ENCODE measurements at regions not wholly inside any gene's neighbourhood (a gene's known extent, or its start where the extent isn't known, plus 50 kb on each side); places are given as distances from the start of the nearest gene placed in this dataset.

- Histone ChIP-seq H3K27ac (no peak overlapping the region), H3K4me3 (no peak overlapping the region)
- TF ChIP-seq CTCF (IDR thresholded peaks at IDR 0.05): no peak
- no peak for DNase-seq (ENCODE audit: low spot score)
Measured at GRCh38 chr2:234818937-234819336, 132.9 kb upstream of the SH3BP4 start.

DNA sequence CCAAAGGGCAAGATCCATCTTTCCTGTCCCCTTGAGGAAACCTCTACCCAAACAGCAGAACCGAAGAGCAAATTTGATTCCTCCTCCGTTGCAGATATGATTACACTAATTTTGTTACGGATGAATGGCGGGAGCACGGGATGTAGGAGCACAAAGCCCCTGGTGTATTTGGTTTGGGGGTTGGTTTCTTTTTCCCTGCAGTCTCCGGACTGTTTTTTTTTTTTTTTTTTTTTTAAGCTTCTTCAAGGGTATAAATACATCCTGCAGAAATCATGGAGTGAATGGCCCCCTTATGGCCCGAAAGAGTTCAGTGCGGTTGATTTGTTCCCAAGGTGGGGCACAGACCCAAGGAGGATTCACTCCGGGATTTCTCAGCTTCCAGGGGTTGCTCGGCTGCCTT is 135.3 kb upstream of the SH3BP4 start:
- no peak overlapping the region for H3K27ac ChIP-seq
- no peak for DNase-seq (ENCODE audit: low spot score)
- H3K4me3 ChIP-seq: no peak overlapping the region
- no peak for TF ChIP-seq CTCF (IDR thresholded peaks at IDR 0.05)

GRCh38 chr2:234816056-234816455 is 135.8 kb upstream of the SH3BP4 start:
- Histone ChIP-seq H3K4me3 (no peak overlapping the region), H3K27ac (no peak overlapping the region)
- no peak for TF ChIP-seq CTCF (IDR thresholded peaks at IDR 0.05)
- DNase-seq (ENCODE audit: low spot score): no peak

DNA sequence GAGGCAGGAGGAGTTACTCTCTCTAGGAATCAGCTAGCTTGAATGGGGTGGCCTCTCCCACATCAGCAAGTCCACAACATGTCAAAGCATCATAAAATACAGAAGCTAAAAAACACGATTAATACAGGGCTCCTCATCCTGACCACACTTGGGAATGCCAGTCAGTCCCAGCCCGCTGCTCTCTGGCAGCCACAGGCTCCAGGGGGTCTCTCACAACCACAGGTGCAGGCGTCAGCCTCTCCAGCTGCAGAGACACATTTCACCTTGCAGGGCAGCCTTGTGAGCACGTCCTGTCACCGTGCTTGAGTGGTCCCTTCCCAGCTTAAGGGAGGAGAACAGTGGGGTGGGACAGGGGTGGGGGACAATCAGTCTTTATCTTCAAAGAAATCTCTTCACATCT is 137.4 kb upstream of the SH3BP4 start:
- DNase-seq (ENCODE audit: low spot score): no peak
- Histone ChIP-seq H3K4me3 (no peak overlapping the region), H3K27ac (no peak overlapping the region)
- TF ChIP-seq CTCF (IDR thresholded peaks at IDR 0.05): no peak

DNA sequence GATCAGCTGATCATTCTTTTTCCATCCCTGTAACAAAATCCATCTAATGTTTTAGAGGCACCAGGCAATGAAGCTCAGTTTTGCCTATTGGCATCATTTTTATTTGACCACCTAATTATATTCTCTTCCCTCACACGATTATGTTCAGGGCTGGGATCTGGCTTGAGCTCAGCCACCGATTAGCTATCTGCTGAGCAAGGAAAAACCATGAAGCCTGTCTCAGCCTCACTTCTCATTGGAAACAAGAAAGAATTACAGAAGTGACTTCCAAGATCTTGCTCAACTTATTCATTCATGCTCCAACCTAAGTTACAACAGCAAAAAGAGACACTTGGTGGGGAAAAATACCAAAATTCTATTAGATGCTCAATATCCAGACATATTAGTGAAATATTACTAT is 139.0 kb upstream of the SH3BP4 start:
- Histone ChIP-seq H3K4me3 (no peak overlapping the region), H3K27ac (no peak overlapping the region)
- DNase-seq (ENCODE audit: low spot score): no peak
- no peak for TF ChIP-seq CTCF (IDR thresholded peaks at IDR 0.05)

DNA sequence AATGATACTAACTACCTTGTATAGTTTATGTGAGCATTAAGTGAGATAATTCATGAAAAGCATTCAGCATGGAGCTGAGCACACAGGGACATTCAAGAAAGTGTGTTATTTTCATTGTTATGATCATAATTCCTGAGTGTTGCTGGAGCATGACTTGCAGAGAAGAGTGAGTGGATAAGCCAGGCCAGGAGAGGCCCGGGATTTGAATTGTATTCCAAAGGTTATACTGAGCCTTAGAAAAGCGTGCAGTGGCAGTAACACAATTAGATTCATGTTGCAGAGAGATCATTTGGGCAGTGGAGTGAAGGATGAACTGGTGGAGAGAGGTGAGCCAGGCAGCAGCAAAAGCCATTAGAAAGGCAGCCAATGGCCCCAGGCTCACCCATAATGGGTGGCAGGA is 142.9 kb upstream of the SH3BP4 start:
- no peak for TF ChIP-seq CTCF (IDR thresholded peaks at IDR 0.05)
- no peak for DNase-seq (ENCODE audit: low spot score)
- no peak overlapping the region for H3K4me3 ChIP-seq
- H3K27ac ChIP-seq: no peak overlapping the region

GRCh38 chr2:234806818-234807217 is 145.0 kb upstream of the SH3BP4 start:
- Histone ChIP-seq H3K27ac (no peak overlapping the region), H3K4me3 (no peak overlapping the region)
- no peak for TF ChIP-seq CTCF (IDR thresholded peaks at IDR 0.05)
- no peak for DNase-seq (ENCODE audit: low spot score)

Data from coronary artery (tissue), 2 donors.